ENCODE measurements at regions not wholly inside any gene's neighbourhood (a gene's known extent, or its start where the extent isn't known, plus 50 kb on each side); places are given as distances from the start of the nearest gene placed in this dataset.
A peak's percentile ranks its signal among the peaks of the same experiment; 100 is the strongest.

DNA sequence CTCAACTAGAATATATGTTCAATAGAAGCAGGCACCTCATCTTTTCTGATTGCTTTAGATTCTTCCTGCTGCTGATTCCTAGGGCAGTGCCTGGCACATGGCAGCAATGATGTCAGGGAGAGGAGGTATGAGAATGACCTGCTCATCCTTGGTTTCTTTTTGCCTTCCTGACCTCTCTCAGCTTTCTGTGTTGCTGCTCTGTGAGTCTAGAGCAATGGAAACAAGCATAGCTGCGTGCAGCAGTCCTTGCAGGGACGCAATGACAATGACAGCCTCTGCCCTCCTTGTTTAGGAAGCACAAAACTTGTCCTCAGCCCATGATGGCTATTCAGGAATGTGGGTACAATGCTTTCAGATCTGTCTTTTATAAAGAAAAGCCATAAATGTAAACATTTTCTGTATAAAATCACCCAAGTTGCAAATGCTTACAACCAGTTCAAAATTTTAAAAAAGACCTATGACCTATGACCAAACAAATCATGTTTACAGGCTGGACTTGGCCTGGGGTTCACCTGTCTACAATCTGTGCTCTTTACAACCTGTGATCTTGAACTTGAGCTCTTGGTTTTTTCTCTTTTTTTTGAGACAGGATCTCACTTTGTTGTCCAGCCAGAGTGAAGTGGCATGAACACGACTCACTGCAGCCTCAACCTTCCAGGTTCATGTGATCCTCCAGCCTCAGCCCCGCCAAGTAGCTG lies 549.4 kb upstream of the ATP2B1 start:
- H3K4me3 ChIP-seq, result no peak overlapping the region
- H3K9ac ChIP-seq, result no peak overlapping the region
- no peak overlapping the region for H3K4me2 ChIP-seq
- peaks cover 16 to 25% (median 20%) of the 10 kb centered on the region in 10 experiments for H3K4me1 ChIP-seq
- no peaks in the 10 kb centered on the region for H4K20me1 ChIP-seq
- H3K27ac ChIP-seq, result no peak overlapping the region
- no peak for TF ChIP-seq Cebpa-rat (IDR thresholded peaks at IDR 0.05)
- no peaks in the 10 kb centered on the region for H3K36me3 ChIP-seq
- no peaks in the 10 kb centered on the region for H3K27me3 ChIP-seq
- no peaks in the 10 kb centered on the region for H3K9me3 ChIP-seq (replicated peaks in 1 of 11)

DNA sequence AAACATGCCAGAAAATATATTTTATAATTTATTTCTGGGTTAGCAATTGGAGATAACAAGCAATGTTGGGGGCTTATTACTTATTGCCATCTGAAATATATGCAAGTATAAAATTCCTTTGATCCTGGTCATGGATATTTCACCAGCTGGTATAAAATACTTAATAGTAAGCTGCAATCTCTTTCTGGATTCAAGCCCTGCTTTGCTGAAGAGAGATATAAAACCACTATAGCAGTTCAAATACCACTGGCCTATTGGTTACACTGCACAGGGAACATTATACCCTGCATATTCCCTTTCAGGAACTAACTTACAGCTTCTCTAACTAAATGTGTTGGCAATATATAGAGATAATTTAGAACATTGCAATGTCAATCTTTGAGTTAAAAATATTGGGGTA lies 546.2 kb upstream of the ATP2B1 start:
- H3K27ac ChIP-seq, result peak overlapping the region in 7 of 11 experiments; percentile 72 to 81 (median 78); a peak in 12 of 22 replicates
- H3K9me3 ChIP-seq (replicated peaks in 1 of 11), result no peaks in the 10 kb centered on the region
- peak overlapping the region in 9 of 11 experiments; percentile 40 to 86 (median 78); a peak in 13 of 22 replicates for H3K4me2 ChIP-seq
- H3K4me1 ChIP-seq, result peaks cover 22 to 54% (median 36%) of the 10 kb centered on the region in 10 experiments
- no peak for TF ChIP-seq Cebpa-rat (IDR thresholded peaks at IDR 0.05)
- H4K20me1 ChIP-seq, result no peaks in the 10 kb centered on the region
- no peak overlapping the region for H3K9ac ChIP-seq
- no peak overlapping the region for H3K4me3 ChIP-seq
- no peaks in the 10 kb centered on the region for H3K27me3 ChIP-seq
- H3K36me3 ChIP-seq, result no peaks in the 10 kb centered on the region

DNA sequence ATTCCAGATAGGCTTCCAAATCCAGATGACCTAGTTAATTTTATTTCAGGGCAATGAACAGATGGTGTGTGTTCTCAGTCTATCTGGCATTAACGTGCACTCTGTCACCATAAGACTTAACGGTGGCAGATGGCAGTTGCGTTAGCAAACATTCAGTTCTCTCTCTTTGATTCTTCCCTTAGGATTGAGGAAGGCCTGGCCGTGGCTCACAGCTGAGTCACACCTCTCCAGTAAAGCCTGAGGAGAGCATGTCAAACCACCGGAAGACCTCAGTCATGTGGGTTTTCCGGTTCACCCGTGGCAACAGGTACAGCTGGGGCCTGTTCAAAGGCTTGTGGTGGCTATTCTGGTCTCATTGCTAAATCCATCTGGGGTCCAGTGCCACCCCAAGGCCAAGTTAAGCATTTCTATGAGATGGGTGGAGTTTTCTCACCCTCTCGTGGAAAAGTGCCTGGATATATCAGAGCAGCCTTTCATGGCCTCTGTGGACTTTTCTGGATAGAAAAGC lies 545.1 kb upstream of the ATP2B1 start:
- Histone ChIP-seq H3K9ac (peak overlapping the region in 10 of 11 experiments; percentile 27 to 61 (median 48); a peak in 16 of 22 replicates), H3K36me3 (no peaks in the 10 kb centered on the region), H3K4me3 (no peak overlapping the region), H3K4me2 (peak overlapping the region; percentile 40 to 86 (median 78)), H4K20me1 (no peaks in the 10 kb centered on the region), H3K27ac (peak overlapping the region; percentile 67 to 82 (median 78); a peak in 21 of 22 replicates), H3K27me3 (no peaks in the 10 kb centered on the region), H3K4me1 (peaks cover 22 to 54% (median 36%) of the 10 kb centered on the region in 10 experiments), H3K9me3 (replicated peaks in 1 of 11) (no peaks in the 10 kb centered on the region)
- TF ChIP-seq Cebpa-rat (IDR thresholded peaks at IDR 0.05), result peak in 9 of 11 experiments; percentile 18 to 78 (median 62); a peak in 14 of 22 replicates

- no peak for TF ChIP-seq Cebpa-rat (IDR thresholded peaks at IDR 0.05)
Observed at GRCh38 chr12:90253136-90253535, 544.5 kb upstream of the ATP2B1 start.

GRCh38 chr12:90250766-90251165 lies 542.1 kb upstream of the ATP2B1 start:
- H3K9ac ChIP-seq, result no peak overlapping the region
- H3K9me3 ChIP-seq (replicated peaks in 1 of 11), result no peaks in the 10 kb centered on the region
- H3K36me3 ChIP-seq, result no peaks in the 10 kb centered on the region
- TF ChIP-seq Cebpa-rat (IDR thresholded peaks at IDR 0.05), result no peak
- H3K27me3 ChIP-seq, result no peaks in the 10 kb centered on the region
- H3K27ac ChIP-seq, result peak overlapping the region in 8 of 11 experiments; percentile 11 to 49 (median 28); a peak in 9 of 22 replicates
- H3K4me3 ChIP-seq, result no peak overlapping the region
- H3K4me1 ChIP-seq, result peaks cover 22 to 54% (median 36%) of the 10 kb centered on the region in 10 experiments
- no peaks in the 10 kb centered on the region for H4K20me1 ChIP-seq
- H3K4me2 ChIP-seq, result peak overlapping the region; percentile 17 to 70 (median 54); a peak in 21 of 22 replicates

More at GRCh38 chr12:90253136-90253535, 544.5 kb upstream of the ATP2B1 start:
- Histone ChIP-seq H3K9me3 (replicated peaks in 1 of 11) (no peaks in the 10 kb centered on the region), H3K4me1 (peaks cover 22 to 54% (median 36%) of the 10 kb centered on the region in 10 experiments), H3K27ac (peak overlapping the region; percentile 67 to 82 (median 78); a peak in 21 of 22 replicates), H3K4me2 (peak overlapping the region; percentile 40 to 86 (median 78)), H3K27me3 (no peaks in the 10 kb centered on the region), H3K9ac (peak overlapping the region in 8 of 11 experiments; percentile 27 to 57 (median 46); a peak in 10 of 22 replicates), H3K4me3 (no peak overlapping the region), H4K20me1 (no peaks in the 10 kb centered on the region), H3K36me3 (no peaks in the 10 kb centered on the region)

GRCh38 chr12:90250042-90250441 lies 541.4 kb upstream of the ATP2B1 start:
- H3K27me3 ChIP-seq, result no peaks in the 10 kb centered on the region
- H3K36me3 ChIP-seq, result no peaks in the 10 kb centered on the region
- peaks cover 22 to 49% (median 35%) of the 10 kb centered on the region in 10 experiments for H3K4me1 ChIP-seq
- no peak for TF ChIP-seq Cebpa-rat (IDR thresholded peaks at IDR 0.05)
- H3K27ac ChIP-seq, result no peak overlapping the region; a peak in 2 of 22 replicates
- H3K4me3 ChIP-seq, result no peak overlapping the region
- no peaks in the 10 kb centered on the region for H3K9me3 ChIP-seq (replicated peaks in 1 of 11)
- peak overlapping the region in 4 of 11 experiments; percentile 45 to 70 (median 65); a peak in 5 of 22 replicates for H3K4me2 ChIP-seq
- no peak overlapping the region for H3K9ac ChIP-seq
- H4K20me1 ChIP-seq, result no peaks in the 10 kb centered on the region

- H3K4me2 ChIP-seq, result no peak overlapping the region
- no peaks in the 10 kb centered on the region for H3K36me3 ChIP-seq
- H3K4me1 ChIP-seq, result peaks cover 5 to 19% (median 7%) of the 10 kb centered on the region in 10 experiments; a peak in 19 of 20 replicates
- no peak overlapping the region for H3K27ac ChIP-seq
- H3K27me3 ChIP-seq, result no peaks in the 10 kb centered on the region
- no peak overlapping the region for H3K9ac ChIP-seq
- H3K4me3 ChIP-seq, result no peak overlapping the region
- no peaks in the 10 kb centered on the region for H3K9me3 ChIP-seq (replicated peaks in 1 of 11)
- TF ChIP-seq Cebpa-rat (IDR thresholded peaks at IDR 0.05), result no peak
- no peaks in the 10 kb centered on the region for H4K20me1 ChIP-seq
Observed at GRCh38 chr12:90246688-90247087, 538.0 kb upstream of the ATP2B1 start.

GRCh38 chr12:90245391-90245790 lies 536.8 kb upstream of the ATP2B1 start:
- H3K4me2 ChIP-seq, result no peak overlapping the region
- H3K4me3 ChIP-seq, result no peak overlapping the region

GRCh38 chr12:90244232-90244631 lies 535.6 kb upstream of the ATP2B1 start:
- Histone ChIP-seq H3K9ac (no peak overlapping the region), H3K9me3 (replicated peaks in 1 of 11) (no peaks in the 10 kb centered on the region), H3K36me3 (no peaks in the 10 kb centered on the region), H3K4me1 (peaks cover 0 to 4% (median 0%) of the 10 kb centered on the region in 10 experiments; a peak in 1 of 20 replicates), H3K27me3 (no peaks in the 10 kb centered on the region), H3K4me2 (no peak overlapping the region), H3K4me3 (no peak overlapping the region), H4K20me1 (no peaks in the 10 kb centered on the region), H3K27ac (no peak overlapping the region)
- no peak for TF ChIP-seq Cebpa-rat (IDR thresholded peaks at IDR 0.05)

More at GRCh38 chr12:90245391-90245790, 536.8 kb upstream of the ATP2B1 start:
- Histone ChIP-seq H4K20me1 (no peaks in the 10 kb centered on the region), H3K9ac (no peak overlapping the region), H3K27me3 (no peaks in the 10 kb centered on the region), H3K4me1 (peaks cover 0 to 9% (median 1%) of the 10 kb centered on the region in 10 experiments; a peak in 14 of 20 replicates), H3K36me3 (no peaks in the 10 kb centered on the region), H3K9me3 (replicated peaks in 1 of 11) (no peaks in the 10 kb centered on the region), H3K27ac (no peak overlapping the region)
- no peak for TF ChIP-seq Cebpa-rat (IDR thresholded peaks at IDR 0.05)

Data from BLaER1 treated with 17β-estradiol and CSF1 and Interleukin-3, amounts not matched to agents 10 nM and 100 nM (cell line).